ENCODE measurements at regions not wholly inside any gene's neighbourhood (a gene's known extent, or its start where the extent isn't known, plus 50 kb on each side); places are given as distances from the start of the nearest gene placed in this dataset.

DNA sequence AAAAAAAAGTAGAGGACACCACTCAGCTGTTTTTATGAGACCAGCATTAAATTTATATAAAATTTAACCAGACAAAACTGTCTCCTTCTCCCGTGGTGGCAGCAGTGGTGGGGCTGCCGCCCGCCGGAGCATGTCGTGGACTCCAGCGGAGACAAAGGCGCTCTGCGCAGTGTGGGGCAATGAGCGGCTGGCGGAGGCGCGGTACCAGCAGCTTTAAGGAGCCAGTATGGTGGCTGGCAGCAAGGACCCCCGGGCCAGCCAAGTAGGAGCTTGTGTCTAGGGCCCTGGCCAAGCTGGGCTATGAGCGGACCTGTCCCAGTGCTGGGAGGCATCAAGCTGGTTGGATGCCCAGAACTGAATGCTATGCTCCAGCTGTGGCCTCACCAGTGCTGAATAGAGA is 2102.9 kb downstream of the NCAM2 start (continued):
- TF ChIP-seq RFX5 (IDR thresholded peaks at IDR 0.05; ENCODE audit: low read depth, low read length) (no peak), NFXL1 (IDR thresholded peaks at IDR 0.05; ENCODE audit: borderline replicate concordance) (no peak), NFYB (IDR thresholded peaks at IDR 0.05; ENCODE audit: insufficient read depth, low read depth, low read length) (no peak)
- TF ChIP-seq, protein P1, sequence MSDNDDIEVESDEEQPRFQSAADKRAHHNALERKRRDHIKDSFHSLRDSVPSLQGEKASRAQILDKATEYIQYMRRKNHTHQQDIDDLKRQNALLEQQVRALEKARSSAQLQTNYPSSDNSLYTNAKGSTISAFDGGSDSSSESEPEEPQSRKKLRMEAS (IDR thresholded peaks at IDR 0.05; ENCODE audit: low read depth, low read length), result no peak

DNA sequence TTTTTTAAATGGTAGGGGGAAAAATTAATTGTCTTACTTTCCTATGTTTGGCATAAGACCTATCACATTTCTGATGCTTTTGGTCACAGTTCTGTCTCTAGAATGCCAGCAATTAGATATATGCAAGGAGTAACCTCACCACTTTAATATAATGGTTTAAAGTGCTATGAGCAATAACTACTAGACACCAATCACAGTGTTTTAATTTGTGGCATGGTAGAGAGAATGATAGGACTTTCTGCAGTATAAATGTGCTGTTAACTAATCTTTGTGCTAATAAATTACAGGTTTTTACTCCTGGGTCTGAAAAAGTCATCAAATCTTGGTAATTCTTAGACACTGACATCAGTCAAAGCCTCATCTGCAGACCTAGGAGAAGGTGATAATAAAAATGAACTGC is 2110.3 kb downstream of the NCAM2 start:
- Histone ChIP-seq H3K4me3 (no peak overlapping the region), H3K4me2 (ENCODE audit: control insufficient read depth, insufficient read depth) (no peak overlapping the region), H3K27me3 (replicated peaks in 1 of 2; ENCODE audit: control insufficient read depth in 2 of 2, insufficient read depth in 2 of 2, low read length in 1 of 2) (no peaks in the 10 kb centered on the region), H3K9me3 (replicated peaks; ENCODE audit: control insufficient read depth, insufficient read depth, low read length) (no peaks in the 10 kb centered on the region), H3K9ac (ENCODE audit: control insufficient read depth, insufficient read depth, low read length) (no peak overlapping the region), H3K4me1 (ENCODE audit: control insufficient read depth, insufficient read depth, low read length) (no peaks in the 10 kb centered on the region), H3K36me3 (ENCODE audit: control insufficient read depth in 2 of 2, insufficient read depth in 2 of 2, low read length in 1 of 2) (no peaks in the 10 kb centered on the region), H3K79me2 (ENCODE audit: control insufficient read depth, insufficient read depth, low read length) (no peaks in the 10 kb centered on the region), H2AFZ (ENCODE audit: control insufficient read depth, low read depth, low read length) (no peak overlapping the region), H3K27ac (ENCODE audit: control insufficient read depth, insufficient read depth) (no peak overlapping the region), H4K20me1 (ENCODE audit: control insufficient read depth, insufficient read depth) (no peaks in the 10 kb centered on the region)
- DNase-seq (ENCODE audit: low read depth, low spot score) (no peak), FAIRE-seq (no peak), ATAC-seq (no peak)
- in situ Hi-C loops (cut with MboI), result no loop called here
- intact Hi-C loops (cut with micrococcal nuclease; ENCODE audit: unreplicated experiment), result no loop called here
- ChIA-PET POLR2A (no interaction called here), SMC1A (ENCODE audit: uncharacterized antibody, unreplicated experiment) (no interaction called here), CTCF (no interaction called here), RAD21 (ENCODE audit: unreplicated experiment) (no interaction called here)
- BruUV-seq (replicated peaks), result no TSS peak
- TF ChIP-seq, protein P2, sequence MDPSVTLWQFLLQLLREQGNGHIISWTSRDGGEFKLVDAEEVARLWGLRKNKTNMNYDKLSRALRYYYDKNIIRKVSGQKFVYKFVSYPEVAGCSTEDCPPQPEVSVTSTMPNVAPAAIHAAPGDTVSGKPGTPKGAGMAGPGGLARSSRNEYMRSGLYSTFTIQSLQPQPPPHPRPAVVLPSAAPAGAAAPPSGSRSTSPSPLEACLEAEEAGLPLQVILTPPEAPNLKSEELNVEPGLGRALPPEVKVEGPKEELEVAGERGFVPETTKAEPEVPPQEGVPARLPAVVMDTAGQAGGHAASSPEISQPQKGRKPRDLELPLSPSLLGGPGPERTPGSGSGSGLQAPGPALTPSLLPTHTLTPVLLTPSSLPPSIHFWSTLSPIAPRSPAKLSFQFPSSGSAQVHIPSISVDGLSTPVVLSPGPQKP (IDR thresholded peaks at IDR 0.05; ENCODE audit: low read depth, low read length), result no peak
- TF ChIP-seq ATF7 (IDR thresholded peaks at IDR 0.05; ENCODE audit: low read depth) (no peak), ZNF207 (IDR thresholded peaks at IDR 0.05; ENCODE audit: borderline replicate concordance) (no peak), NR2C2 (IDR thresholded peaks at IDR 0.05; ENCODE audit: borderline replicate concordance, control insufficient read depth, insufficient read length, low read depth) (no peak), YY1 (IDR thresholded peaks at IDR 0.05; ENCODE audit: low read depth, low read length) (no peak), JUNB (IDR thresholded peaks at IDR 0.05) (no peak), RFX5 (IDR thresholded peaks at IDR 0.05; ENCODE audit: low read depth, low read length) (no peak), SIN3A (IDR thresholded peaks at IDR 0.05; ENCODE audit: low read depth, low read length) (no peak), ZNF274 (IDR thresholded peaks at IDR 0.05; ENCODE audit: insufficient read depth, insufficient read length) (no peak), HDAC2 (IDR thresholded peaks at IDR 0.05) (no peak), NR2C1 (IDR thresholded peaks at IDR 0.05) (no peak)
- TF ChIP-seq, protein P3, sequence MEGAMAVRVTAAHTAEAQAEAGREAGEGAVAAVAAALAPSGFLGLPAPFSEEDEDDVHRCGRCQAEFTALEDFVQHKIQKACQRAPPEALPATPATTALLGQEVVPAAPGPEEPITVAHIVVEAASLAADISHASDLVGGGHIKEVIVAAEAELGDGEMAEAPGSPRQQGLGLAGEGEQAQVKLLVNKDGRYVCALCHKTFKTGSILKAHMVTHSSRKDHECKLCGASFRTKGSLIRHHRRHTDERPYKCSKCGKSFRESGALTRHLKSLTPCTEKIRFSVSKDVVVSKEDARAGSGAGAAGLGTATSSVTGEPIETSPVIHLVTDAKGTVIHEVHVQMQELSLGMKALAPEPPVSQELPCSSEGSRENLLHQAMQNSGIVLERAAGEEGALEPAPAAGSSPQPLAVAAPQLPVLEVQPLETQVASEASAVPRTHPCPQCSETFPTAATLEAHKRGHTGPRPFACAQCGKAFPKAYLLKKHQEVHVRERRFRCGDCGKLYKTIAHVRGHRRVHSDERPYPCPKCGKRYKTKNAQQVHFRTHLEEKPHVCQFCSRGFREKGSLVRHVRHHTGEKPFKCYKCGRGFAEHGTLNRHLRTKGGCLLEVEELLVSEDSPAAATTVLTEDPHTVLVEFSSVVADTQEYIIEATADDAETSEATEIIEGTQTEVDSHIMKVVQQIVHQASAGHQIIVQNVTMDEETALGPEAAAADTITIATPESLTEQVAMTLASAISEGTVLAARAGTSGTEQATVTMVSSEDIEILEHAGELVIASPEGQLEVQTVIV (IDR thresholded peaks at IDR 0.05; ENCODE audit: borderline replicate concordance, partially characterized antibody), result no peak
- TF ChIP-seq, protein P4, sequence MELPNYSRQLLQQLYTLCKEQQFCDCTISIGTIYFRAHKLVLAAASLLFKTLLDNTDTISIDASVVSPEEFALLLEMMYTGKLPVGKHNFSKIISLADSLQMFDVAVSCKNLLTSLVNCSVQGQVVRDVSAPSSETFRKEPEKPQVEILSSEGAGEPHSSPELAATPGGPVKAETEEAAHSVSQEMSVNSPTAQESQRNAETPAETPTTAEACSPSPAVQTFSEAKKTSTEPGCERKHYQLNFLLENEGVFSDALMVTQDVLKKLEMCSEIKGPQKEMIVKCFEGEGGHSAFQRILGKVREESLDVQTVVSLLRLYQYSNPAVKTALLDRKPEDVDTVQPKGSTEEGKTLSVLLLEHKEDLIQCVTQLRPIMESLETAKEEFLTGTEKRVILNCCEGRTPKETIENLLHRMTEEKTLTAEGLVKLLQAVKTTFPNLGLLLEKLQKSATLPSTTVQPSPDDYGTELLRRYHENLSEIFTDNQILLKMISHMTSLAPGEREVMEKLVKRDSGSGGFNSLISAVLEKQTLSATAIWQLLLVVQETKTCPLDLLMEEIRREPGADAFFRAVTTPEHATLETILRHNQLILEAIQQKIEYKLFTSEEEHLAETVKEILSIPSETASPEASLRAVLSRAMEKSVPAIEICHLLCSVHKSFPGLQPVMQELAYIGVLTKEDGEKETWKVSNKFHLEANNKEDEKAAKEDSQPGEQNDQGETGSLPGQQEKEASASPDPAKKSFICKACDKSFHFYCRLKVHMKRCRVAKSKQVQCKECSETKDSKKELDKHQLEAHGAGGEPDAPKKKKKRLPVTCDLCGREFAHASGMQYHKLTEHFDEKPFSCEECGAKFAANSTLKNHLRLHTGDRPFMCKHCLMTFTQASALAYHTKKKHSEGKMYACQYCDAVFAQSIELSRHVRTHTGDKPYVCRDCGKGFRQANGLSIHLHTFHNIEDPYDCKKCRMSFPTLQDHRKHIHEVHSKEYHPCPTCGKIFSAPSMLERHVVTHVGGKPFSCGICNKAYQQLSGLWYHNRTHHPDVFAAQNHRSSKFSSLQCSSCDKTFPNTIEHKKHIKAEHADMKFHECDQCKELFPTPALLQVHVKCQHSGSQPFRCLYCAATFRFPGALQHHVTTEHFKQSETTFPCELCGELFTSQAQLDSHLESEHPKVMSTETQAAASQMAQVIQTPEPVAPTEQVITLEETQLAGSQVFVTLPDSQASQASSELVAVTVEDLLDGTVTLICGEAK (IDR thresholded peaks at IDR 0.05; ENCODE audit: borderline replicate concordance), result no peak
